GM21529 (cell line): ENCODE measurements at regions not wholly inside any gene's neighbourhood (a gene's known extent, or its start where the extent isn't known, plus 50 kb on each side); places are given as distances from the start of the nearest gene placed in this dataset.

Experiments used
- ATAC-seq: cut with Tn5 transposase; IDR thresholded peaks from one replicate; pipeline ENCODE4 v1.9.1; 2021; ENCODE audit not compliant: unreplicated experiment

GRCh38 chr4:58561170-58561569 lies 1451.0 kb upstream of the IGFBP7 start:
- ATAC-seq = no peak

GRCh38 chr4:58560736-58561135 lies 1450.6 kb upstream of the IGFBP7 start:
- ATAC-seq = no peak

- no peak for ATAC-seq
Measured at GRCh38 chr4:58553679-58554078, 1443.5 kb upstream of the IGFBP7 start.

DNA sequence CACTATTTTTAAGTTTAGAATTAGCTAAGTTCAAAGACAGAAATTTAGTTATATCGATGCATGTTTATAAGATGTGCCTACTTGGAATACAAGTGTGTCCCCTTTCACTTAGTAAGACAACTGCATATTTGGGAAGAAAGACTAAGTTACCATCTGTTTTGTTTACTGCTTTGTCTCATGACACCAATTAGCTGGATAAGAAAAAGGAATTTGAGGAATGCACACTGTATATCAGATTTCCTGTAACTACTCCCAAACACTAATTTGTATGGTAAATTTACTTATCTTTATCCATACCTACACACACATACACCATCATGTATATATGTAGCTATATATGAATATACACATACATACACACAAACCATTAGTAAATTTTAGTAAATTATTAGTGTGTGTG lies 1442.8 kb upstream of the IGFBP7 start:
- no peak for ATAC-seq

DNA sequence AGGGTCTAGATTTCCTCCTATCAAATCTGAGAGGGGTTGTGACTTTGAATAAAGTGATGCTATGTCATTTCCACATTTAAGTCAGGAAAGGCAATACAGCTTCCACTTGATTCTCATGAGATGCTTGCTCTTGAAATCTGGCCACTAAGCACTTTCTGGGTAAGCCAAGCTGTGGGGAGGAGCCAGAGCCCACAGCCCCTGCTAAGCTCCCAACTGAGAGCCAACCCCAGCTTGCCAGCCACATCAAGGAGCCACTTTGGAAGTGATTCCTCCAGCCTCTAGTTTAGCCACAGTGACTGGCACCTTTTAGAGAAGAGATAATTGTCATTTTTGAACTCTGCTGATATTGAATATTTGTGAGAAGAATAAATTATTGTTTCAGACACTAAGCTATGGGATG lies 1441.5 kb upstream of the IGFBP7 start:
- no peak for ATAC-seq

- ATAC-seq = no peak
Measured at GRCh38 chr4:58543465-58543864, 1433.3 kb upstream of the IGFBP7 start.

- ATAC-seq = no peak
Measured at GRCh38 chr4:58541926-58542325, 1431.7 kb upstream of the IGFBP7 start.

GRCh38 chr4:58522765-58523382 lies 1412.7 kb upstream of the IGFBP7 start:
- no peak for ATAC-seq

GRCh38 chr4:58515226-58515625 lies 1405.0 kb upstream of the IGFBP7 start:
- ATAC-seq = no peak

DNA sequence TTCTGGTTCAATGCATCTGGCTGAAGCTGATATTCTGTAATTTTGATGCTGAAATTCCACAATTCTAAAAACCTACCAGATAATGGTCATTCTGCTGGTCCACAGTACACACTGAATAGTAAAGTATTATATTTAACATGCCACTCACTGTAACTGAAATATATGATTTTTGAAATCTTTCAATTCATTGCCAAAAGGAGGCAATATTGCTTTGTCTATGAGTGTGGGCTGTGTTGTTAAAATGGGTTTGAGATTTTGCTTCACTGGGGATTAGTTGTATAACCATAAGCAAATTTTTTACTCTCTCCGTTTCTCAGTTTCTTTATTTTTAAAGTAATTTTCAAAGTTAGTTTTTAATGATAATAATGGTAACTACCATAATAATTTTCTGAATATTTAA lies 1404.1 kb upstream of the IGFBP7 start:
- no peak for ATAC-seq

DNA sequence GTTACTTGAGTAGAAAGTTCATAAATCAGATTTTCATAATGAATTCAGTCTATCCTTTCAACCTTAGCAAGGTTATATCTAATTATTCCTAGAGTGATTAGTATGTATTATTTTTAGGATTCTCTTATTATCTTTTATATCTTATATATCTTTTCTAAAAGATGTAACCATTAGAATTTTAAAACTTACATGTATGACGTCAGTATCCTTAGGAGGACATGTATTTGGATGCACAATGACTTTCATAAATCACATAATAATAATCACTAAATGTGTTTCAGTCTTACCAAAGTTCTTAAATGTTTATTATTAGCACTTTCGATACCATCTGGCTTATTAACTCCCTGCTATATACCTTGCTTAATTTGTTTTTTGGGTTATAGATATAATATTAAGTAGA lies 1400.5 kb upstream of the IGFBP7 start:
- no peak for ATAC-seq

- ATAC-seq = no peak
Measured at GRCh38 chr4:58507079-58507478, 1396.9 kb upstream of the IGFBP7 start.

DNA sequence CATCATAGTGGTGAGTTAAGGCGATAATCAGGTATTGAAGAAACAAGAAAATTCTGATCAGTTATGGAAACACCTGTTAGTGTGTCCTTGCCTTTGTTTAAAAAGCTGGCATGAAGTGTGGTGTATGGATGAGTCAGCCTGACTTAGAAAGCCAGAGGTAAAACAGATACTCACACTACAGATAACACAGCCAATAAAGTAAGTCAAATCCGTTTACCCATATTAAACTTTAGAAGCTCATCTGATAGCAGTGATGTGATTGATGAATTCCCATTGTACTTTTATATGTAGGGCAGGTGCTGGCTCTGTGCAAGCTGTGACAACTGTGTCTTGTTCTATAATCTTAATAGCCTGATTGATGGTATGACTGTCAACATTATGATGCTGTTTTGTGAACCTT lies 1392.7 kb upstream of the IGFBP7 start:
- no peak for ATAC-seq

GRCh38 chr4:58499182-58499581 lies 1389.0 kb upstream of the IGFBP7 start:
- ATAC-seq = no peak

DNA sequence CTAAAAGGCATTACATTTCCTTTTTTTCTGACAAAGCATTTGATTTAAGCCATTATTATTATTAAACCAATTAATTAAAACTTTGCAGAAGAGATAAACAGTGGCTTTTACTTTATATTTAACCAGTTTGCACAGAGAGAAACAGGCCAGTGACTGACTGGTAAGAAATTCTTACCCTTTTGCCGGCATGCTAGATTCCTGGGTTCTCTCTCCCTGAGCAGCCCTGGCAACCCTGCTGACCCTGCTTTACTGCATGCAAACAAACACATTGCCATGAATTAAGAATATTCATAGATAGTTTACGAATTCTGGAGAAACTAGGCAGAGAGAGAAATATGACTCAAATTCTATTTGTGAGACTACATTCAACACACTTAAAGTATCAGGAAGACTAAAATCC lies 1381.4 kb upstream of the IGFBP7 start:
- no peak for ATAC-seq

DNA sequence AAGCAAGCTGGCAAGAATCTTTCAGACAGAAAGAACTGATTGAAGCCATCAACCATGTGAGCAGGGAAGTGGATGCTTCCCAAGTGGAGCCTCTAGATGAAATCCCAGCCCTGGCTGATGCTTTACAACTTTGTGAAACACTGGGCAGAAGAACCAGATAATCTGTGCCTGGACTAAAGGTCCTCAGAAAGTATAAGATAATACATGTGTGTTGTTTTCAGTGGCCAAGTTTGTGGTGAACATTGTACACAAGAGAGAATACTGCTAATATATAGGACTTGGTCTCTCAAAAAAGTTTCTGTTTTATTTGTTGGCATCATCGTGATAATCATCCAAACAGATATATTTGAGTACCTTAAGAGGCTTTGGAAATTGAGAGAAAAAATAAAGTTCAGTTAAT lies 1367.8 kb upstream of the IGFBP7 start:
- ATAC-seq = no peak

DNA sequence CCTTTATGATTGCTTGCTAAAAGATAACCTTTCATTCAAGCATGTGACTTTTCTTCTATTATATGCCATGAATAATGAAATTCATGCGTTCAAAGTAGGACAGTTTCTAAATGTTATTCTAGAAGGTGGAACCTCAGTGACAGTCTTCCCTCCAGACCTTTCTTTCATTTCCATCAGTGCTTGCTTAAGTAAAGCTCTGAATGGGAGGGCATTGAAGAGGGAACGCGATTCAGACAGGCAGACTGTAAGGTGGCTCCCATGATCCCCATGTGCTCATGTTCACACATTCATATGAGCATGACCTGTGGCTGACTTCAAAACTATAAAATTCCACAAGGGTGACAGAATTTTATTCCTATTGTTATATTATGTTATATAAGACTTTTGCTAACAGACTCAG lies 1367.3 kb upstream of the IGFBP7 start:
- no peak for ATAC-seq

DNA sequence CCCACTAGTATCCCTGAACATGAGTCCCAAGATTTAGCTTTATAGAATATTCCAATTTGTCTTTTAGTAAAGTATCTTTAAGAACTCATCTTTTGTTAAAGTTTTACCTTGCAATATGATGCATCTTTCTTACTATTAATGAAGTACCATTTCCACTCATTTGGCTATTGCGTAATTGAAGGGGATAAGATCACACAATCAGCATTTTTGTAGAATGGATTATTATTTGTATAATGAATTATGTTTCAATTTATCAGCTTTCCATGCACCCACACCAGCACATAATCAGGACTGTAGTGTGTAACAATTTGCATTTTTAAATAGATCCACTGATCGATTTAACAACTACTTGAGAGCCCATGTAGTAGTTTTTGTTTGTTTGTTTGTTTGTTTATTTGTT lies 1364.9 kb upstream of the IGFBP7 start:
- ATAC-seq = no peak

- no peak for ATAC-seq
Measured at GRCh38 chr4:58465031-58465430, 1354.8 kb upstream of the IGFBP7 start.

GRCh38 chr4:58456727-58457384 lies 1346.7 kb upstream of the IGFBP7 start:
- ATAC-seq = no peak

DNA sequence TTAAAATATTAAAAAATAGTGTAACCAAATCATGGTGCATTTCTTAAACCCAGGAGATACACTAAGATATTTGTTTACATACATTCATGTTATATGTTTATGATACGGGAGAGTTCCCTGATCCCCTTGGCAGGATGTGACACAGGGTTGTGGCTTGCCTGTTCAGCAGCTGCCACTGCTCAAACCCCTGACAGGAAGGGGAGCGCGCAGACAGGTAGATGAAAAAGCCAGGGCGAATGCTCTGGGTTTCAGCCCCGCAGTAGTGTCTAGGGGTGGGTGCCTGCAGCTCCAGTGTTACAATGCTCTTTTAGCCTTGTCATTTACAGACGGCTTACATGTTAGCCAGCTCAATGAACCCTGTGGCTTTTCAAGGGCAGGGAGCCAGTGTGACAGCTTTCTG lies 1343.8 kb upstream of the IGFBP7 start:
- ATAC-seq = no peak

DNA sequence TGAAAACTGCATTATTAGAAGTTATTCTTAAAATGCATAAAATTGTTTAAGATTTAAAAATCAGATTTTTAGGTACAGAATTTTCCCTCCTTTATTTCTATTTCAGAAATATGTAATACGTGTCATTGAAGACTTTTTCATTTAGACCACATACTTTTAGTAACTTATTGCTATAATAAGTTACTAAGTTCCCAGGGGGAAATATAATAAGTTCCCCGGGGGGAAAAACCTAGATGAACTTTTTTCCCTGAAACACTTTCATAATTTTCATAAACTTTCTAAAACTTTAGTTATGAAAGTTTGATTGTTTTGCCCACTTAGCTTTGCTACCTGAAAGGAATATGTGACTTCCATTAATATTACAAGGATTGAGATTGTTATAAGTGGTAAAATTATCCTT lies 1341.5 kb upstream of the IGFBP7 start:
- ATAC-seq = no peak

GRCh38 chr4:58435871-58436270 lies 1325.7 kb upstream of the IGFBP7 start:
- ATAC-seq = no peak
